Tibial nerve (tissue), 4 donors: ENCODE measurements at regions not wholly inside any gene's neighbourhood (a gene's known extent, or its start where the extent isn't known, plus 50 kb on each side); places are given as distances from the start of the nearest gene placed in this dataset.
"Not testable (repeated sequence)": the region's sequence is repeated elsewhere in the genome, so short reads cannot be mapped to it uniquely, and the experiment has no call there.

ENCODE experiments used
- EP300 ChIP-seq, 2 donors: sonication (generic); formaldehyde crosslinking; IDR thresholded peaks; one replicate each; pipeline ENCODE4 v1.6.1; 2017; ENCODE audit warnings: antibody characterized with exemption in 2 of 2, mild to moderate bottlenecking in 1 of 2
- POLR2A ChIP-seq, 2 donors: fragments of 450-650 bp; IDR thresholded peaks; one replicate each; pipeline ENCODE4 v1.6.1; 2017; ENCODE audit warnings: antibody characterized with exemption in 2 of 2, mild to moderate bottlenecking in 2 of 2, moderate library complexity in 2 of 2
- TF ChIP-seq, protein P1 (sequence below), 5 experiments: fragments of 200-600 bp in 3 of 5; fragments of 450-650 bp in 2 of 5; sonication (generic) in 3 of 5; IDR thresholded peaks; one replicate each; pipeline ENCODE4 v1.5.1; 2016 to 2019; ENCODE audit warnings: antibody characterized with exemption in 5 of 5, mild to moderate bottlenecking in 3 of 5, moderate library complexity in 2 of 5

DNA sequence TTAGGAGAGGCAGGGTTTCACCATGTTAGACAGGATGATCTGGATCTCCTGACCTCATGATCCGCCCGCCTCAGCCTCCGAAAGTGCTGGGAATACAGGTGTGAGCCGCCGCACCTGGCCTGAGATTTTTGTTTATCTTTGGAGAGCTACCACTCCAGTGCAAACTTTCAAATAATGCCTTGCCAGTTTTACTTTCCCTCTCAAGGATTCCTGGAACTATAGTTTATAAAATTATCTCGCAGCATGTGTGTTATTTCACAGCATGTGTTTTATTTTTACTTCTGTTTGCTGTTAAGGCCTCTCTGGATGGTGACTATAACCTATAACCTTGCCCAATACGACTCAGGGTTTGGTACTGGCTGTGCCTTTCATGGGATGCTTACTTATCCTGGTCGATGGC, 458.0 kb upstream of the NDN start:
- not testable (repeated sequence) for TF ChIP-seq EP300, POLR2A (IDR thresholded peaks at IDR 0.05)
- TF ChIP-seq, protein P1, sequence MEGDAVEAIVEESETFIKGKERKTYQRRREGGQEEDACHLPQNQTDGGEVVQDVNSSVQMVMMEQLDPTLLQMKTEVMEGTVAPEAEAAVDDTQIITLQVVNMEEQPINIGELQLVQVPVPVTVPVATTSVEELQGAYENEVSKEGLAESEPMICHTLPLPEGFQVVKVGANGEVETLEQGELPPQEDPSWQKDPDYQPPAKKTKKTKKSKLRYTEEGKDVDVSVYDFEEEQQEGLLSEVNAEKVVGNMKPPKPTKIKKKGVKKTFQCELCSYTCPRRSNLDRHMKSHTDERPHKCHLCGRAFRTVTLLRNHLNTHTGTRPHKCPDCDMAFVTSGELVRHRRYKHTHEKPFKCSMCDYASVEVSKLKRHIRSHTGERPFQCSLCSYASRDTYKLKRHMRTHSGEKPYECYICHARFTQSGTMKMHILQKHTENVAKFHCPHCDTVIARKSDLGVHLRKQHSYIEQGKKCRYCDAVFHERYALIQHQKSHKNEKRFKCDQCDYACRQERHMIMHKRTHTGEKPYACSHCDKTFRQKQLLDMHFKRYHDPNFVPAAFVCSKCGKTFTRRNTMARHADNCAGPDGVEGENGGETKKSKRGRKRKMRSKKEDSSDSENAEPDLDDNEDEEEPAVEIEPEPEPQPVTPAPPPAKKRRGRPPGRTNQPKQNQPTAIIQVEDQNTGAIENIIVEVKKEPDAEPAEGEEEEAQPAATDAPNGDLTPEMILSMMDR (IDR thresholded peaks at IDR 0.05): not testable (repeated sequence)
